HCT116 (cell line): ENCODE measurements at regions not wholly inside any gene's neighbourhood (a gene's known extent, or its start where the extent isn't known, plus 50 kb on each side); places are given as distances from the start of the nearest gene placed in this dataset.

Source experiments
- ATAC-seq: fragments of 200-7000 bp; cut with Tn5 transposase; 2 replicates; pipeline ENCODE4 v1.9.1; 2020; ENCODE audit warnings: mild to moderate bottlenecking, moderate library complexity
- BruUV-seq: library from RNA; stranded (reverse); fragments of 400-500 nt; replicated peaks from 2 replicates; lab custom pipeline; 2021; lab: Mats Ljungman, UMichigan
- CTCF ChIA-PET: fragments of 300-600 bp; sonication (Branson Sonifier 250); formaldehyde crosslinking; loops from one replicate; lab custom pipeline; 2021; ENCODE audit warnings: antibody characterized with exemption; lab: Charles Lee
- POLR2A ChIA-PET: fragments of 300-600, 350-600 bp; sonication (Branson Sonifier 250); formaldehyde crosslinking; loops from one replicate; lab custom pipeline; 2021; ENCODE audit warnings: antibody characterized with exemption; lab: Charles Lee
- RAD21 ChIA-PET, 2 experiments: fragments of 300-600 bp; sonication (Branson Sonifier 250); formaldehyde crosslinking; loops; one replicate each; lab custom pipeline; 2023; ENCODE audit warnings: low total read pairs in 2 of 2; ENCODE audit not compliant: uncharacterized antibody in 2 of 2, unreplicated experiment in 2 of 2, low non-redundant PET in 1 of 2; lab: Charles Lee
- DNase-seq: peaks from one replicate; pipeline ENCODE4 v3.0.0-alpha.2; 2010; ENCODE audit warnings: low read depth, low spot score
- H2AFZ ChIP-seq: fragments of 200-600 bp; shearing (Covaris generic), sonication (generic); 2 replicates; pipeline ENCODE4 v1.6.1; 2017; ENCODE audit warnings: low read depth, mixed run types, mixed read lengths, antibody characterized with exemption, low read length; ENCODE audit not compliant: poor library complexity, severe bottlenecking
- H3K27ac ChIP-seq: 2 replicates; pipeline ENCODE4 v1.5.1; 2012; ENCODE audit warnings: low read depth, low read length
- H3K27me3 ChIP-seq: fragments of 200-600 bp; sonication (generic); 2 replicates; pipeline ENCODE4 v1.6.1; 2016; ENCODE audit warnings: mixed run types, low read length, mixed read lengths; ENCODE audit not compliant: insufficient read depth
- H3K36me3 ChIP-seq, 2 experiments: fragments of 200-500 bp in 1 of 2; fragments of 200-600 bp in 1 of 2; sonication (Bioruptor generic) in 1 of 2; sonication (generic) in 1 of 2; 2 replicates each; pipeline versions ENCODE4 v1.5.1 to v1.6.1; 2014 to 2016; ENCODE audit warnings: low read length in 2 of 2, inconsistent platforms in 1 of 2, mixed read lengths in 1 of 2, mixed run types in 1 of 2; ENCODE audit not compliant: insufficient read depth in 2 of 2, control insufficient read depth in 1 of 2
- H3K4me1 ChIP-seq, 2 experiments: fragments of 200-600 bp in 1 of 2; sonication (generic) in 1 of 2; 2 replicates each; pipeline versions ENCODE4 v1.5.1 to v1.6.1; 2012 to 2017; ENCODE audit warnings: low read length in 2 of 2, inconsistent platforms in 1 of 2, mild to moderate bottlenecking in 1 of 2, mixed read lengths in 1 of 2, mixed run types in 1 of 2, moderate library complexity in 1 of 2; ENCODE audit not compliant: insufficient read depth in 2 of 2, control insufficient read depth in 1 of 2
- H3K4me2 ChIP-seq: fragments of 200-600 bp; sonication (generic); 2 replicates; pipeline ENCODE4 v1.6.1; 2017; ENCODE audit warnings: mixed run types, low read length, mixed read lengths
- H3K4me3 ChIP-seq, 2 experiments: fragments of 200-600 bp in 1 of 2; sonication (generic) in 1 of 2; replicated peaks in 1 of 2; 2 replicates each; pipeline ENCODE4 v1.5.1; 2011 to 2016; ENCODE audit warnings: low read length in 2 of 2, control low read depth in 1 of 2, low read depth in 1 of 2, mild to moderate bottlenecking in 1 of 2, mixed read lengths in 1 of 2, mixed run types in 1 of 2
- H3K79me2 ChIP-seq: fragments of 200-600 bp; sonication (generic); 2 replicates; pipeline ENCODE4 v1.6.1; 2017; ENCODE audit warnings: mild to moderate bottlenecking, mixed run types, low read length, moderate library complexity, mixed read lengths; ENCODE audit not compliant: insufficient read depth
- H3K9ac ChIP-seq: fragments of 200-600 bp; sonication (generic); 2 replicates; pipeline ENCODE4 v1.6.1; 2016; ENCODE audit warnings: low read length, mixed read lengths
- H3K9me2 ChIP-seq: fragments of 200-600 bp; sonication (generic), shearing (Covaris generic); 2 replicates; pipeline ENCODE4 v1.6.1; 2017; ENCODE audit warnings: mixed run types, mild to moderate bottlenecking, moderate library complexity; ENCODE audit not compliant: insufficient read depth
- H3K9me3 ChIP-seq, 2 experiments: fragments of 200-500 bp in 1 of 2; fragments of 200-600 bp in 1 of 2; sonication (Bioruptor generic) in 1 of 2; sonication (generic) in 1 of 2; 2 replicates each; pipeline ENCODE4 v1.6.1; 2014 to 2017; ENCODE audit warnings: low read length in 2 of 2, mixed read lengths in 2 of 2, inconsistent platforms in 1 of 2, low read depth in 1 of 2, mild to moderate bottlenecking in 1 of 2, mixed run types in 1 of 2, moderate library complexity in 1 of 2; ENCODE audit not compliant: control insufficient read depth in 1 of 2, insufficient read depth in 1 of 2
- H4K20me1 ChIP-seq: fragments of 200-600 bp; sonication (generic), shearing (Covaris generic); 2 replicates; pipeline ENCODE4 v1.6.1; 2017; ENCODE audit warnings: mixed run types, mild to moderate bottlenecking, moderate library complexity; ENCODE audit not compliant: insufficient read depth
- ATF3 ChIP-seq: IDR thresholded peaks from 2 replicates; pipeline ENCODE4 v1.6.1; 2012
- CBX3 ChIP-seq: IDR thresholded peaks from 2 replicates; pipeline ENCODE4 v1.6.1; 2012; ENCODE audit warnings: low read depth
- CEBPB ChIP-seq: IDR thresholded peaks from 2 replicates; pipeline ENCODE4 v1.6.1; 2012; ENCODE audit warnings: low read depth
- CTCF ChIP-seq, 3 experiments: fragments of 200-600 bp in 1 of 3; sonication (generic) in 1 of 3; IDR thresholded peaks in 2 of 3; conservative IDR thresholded peaks in 1 of 3; 2 replicates each; pipeline ENCODE4 v1.5.1; 2012 to 2017; ENCODE audit warnings: low read depth in 2 of 3, low read length in 2 of 3, antibody characterized with exemption in 1 of 3, borderline replicate concordance in 1 of 3, control low read depth in 1 of 3, mild to moderate bottlenecking in 1 of 3, mixed read lengths in 1 of 3, mixed run types in 1 of 3, moderate library complexity in 1 of 3; ENCODE audit not compliant: insufficient read depth in 1 of 3
- EGR1 ChIP-seq: IDR thresholded peaks from 2 replicates; pipeline ENCODE4 v1.6.1; 2012; ENCODE audit warnings: low read depth
- ELF1 ChIP-seq: IDR thresholded peaks from 2 replicates; pipeline ENCODE4 v1.6.1; 2012; ENCODE audit warnings: low read depth, borderline replicate concordance
- EZH2 ChIP-seq: fragments of 200-600 bp; sonication (generic); IDR thresholded peaks from 2 replicates; pipeline ENCODE4 v1.6.1; 2017; ENCODE audit warnings: antibody characterized with exemption, mixed run types
- EZH2phosphoT487 ChIP-seq: fragments of 200-600 bp; IDR thresholded peaks from 2 replicates; pipeline ENCODE4 v1.6.1; 2018; ENCODE audit warnings: antibody characterized with exemption, borderline replicate concordance
- FOSL1 ChIP-seq: IDR thresholded peaks from 2 replicates; pipeline ENCODE4 v1.6.1; 2012; ENCODE audit warnings: low read depth
- JUND ChIP-seq: IDR thresholded peaks from 2 replicates; pipeline ENCODE4 v1.6.1; 2012
- MAX ChIP-seq: IDR thresholded peaks from 2 replicates; pipeline ENCODE4 v1.6.1; 2012
- POLR2AphosphoS5 ChIP-seq: IDR thresholded peaks from 2 replicates; pipeline ENCODE4 v1.6.1; 2011; ENCODE audit warnings: mild to moderate bottlenecking, low read depth, low read length, moderate library complexity
- RAD21 ChIP-seq: IDR thresholded peaks from 2 replicates; pipeline ENCODE4 v1.6.1; 2012; ENCODE audit warnings: low read depth, mild to moderate bottlenecking
- REST ChIP-seq: IDR thresholded peaks from 2 replicates; pipeline ENCODE4 v1.6.1; 2012; ENCODE audit warnings: low read depth
- SIN3A ChIP-seq: IDR thresholded peaks from 2 replicates; pipeline ENCODE4 v1.6.1; 2012; ENCODE audit warnings: low read depth
- SP1 ChIP-seq: IDR thresholded peaks from 2 replicates; pipeline ENCODE4 v1.6.1; 2012; ENCODE audit warnings: low read depth
- SRF ChIP-seq: IDR thresholded peaks from 2 replicates; pipeline ENCODE4 v1.6.1; 2012; ENCODE audit warnings: low read depth
- TCF7L2 ChIP-seq: IDR thresholded peaks from 2 replicates; pipeline ENCODE4 v1.7.0; 2011; ENCODE audit warnings: borderline replicate concordance, inconsistent platforms; ENCODE audit not compliant: insufficient read depth, insufficient read length; ENCODE audit errors: extremely low read depth
- YY1 ChIP-seq: IDR thresholded peaks from 2 replicates; pipeline ENCODE4 v1.6.1; 2011; ENCODE audit warnings: low read length, low read depth, moderate library complexity, mild to moderate bottlenecking; ENCODE audit not compliant: insufficient replicate concordance; ENCODE audit errors: extremely low read depth
- ZBTB33 ChIP-seq: IDR thresholded peaks from 2 replicates; pipeline ENCODE4 v1.6.1; 2011; ENCODE audit warnings: mild to moderate bottlenecking, low read length, moderate library complexity; ENCODE audit not compliant: insufficient replicate concordance; ENCODE audit errors: extremely low read depth
- ZFX ChIP-seq: fragments of 450-650 bp; IDR thresholded peaks from 2 replicates; pipeline ENCODE4 v1.6.1; 2017
- ZNF274 ChIP-seq: fragments of 200-500 bp; sonication (Bioruptor generic); IDR thresholded peaks from 2 replicates; pipeline ENCODE4 v1.6.1; 2014; ENCODE audit warnings: mild to moderate bottlenecking, low read depth, low read length, inconsistent platforms
- intact Hi-C: fragments of 100-400 bp; cut with micrococcal nuclease; formaldehyde crosslinking; loops from 2 replicates; pipeline ENCODE4 v1.10.0; 2022

GRCh38 chr2:53104263-53104662 is 663.3 kb upstream of the CHAC2 start:
- CTCF ChIA-PET: no interaction called here
- H3K9ac ChIP-seq: no peak overlapping the region
- no peak overlapping the region for H3K4me3 ChIP-seq
- H2AFZ ChIP-seq: peak overlapping the region; percentile 95
- POLR2A ChIA-PET: no interaction called here
- H3K4me1 ChIP-seq: peaks cover 4 to 19% of the 10 kb centered on the region in 2 experiments
- H3K27ac ChIP-seq: no peak overlapping the region
- no peaks in the 10 kb centered on the region for H3K79me2 ChIP-seq
- no peaks in the 10 kb centered on the region for H3K36me3 ChIP-seq
- H3K4me2 ChIP-seq: peak overlapping the region; percentile 65
- no peaks in the 10 kb centered on the region for H3K9me3 ChIP-seq
- ATAC-seq: peak; percentile 67
- H3K9me2 ChIP-seq: no peaks in the 10 kb centered on the region
- H3K27me3 ChIP-seq: no peaks in the 10 kb centered on the region
- BruUV-seq: no TSS peak
- DNase-seq: peak; percentile 68
- intact Hi-C loops: no loop called here
- RAD21 ChIA-PET: no interaction called here
- H4K20me1 ChIP-seq: no peaks in the 10 kb centered on the region
- TF ChIP-seq CBX3: peak; percentile 63
- peak; percentile 48; the same call in 1 of the 2 replicates for TF ChIP-seq ATF3
- peak; percentile 25; the same call in 1 of the 2 replicates for TF ChIP-seq POLR2AphosphoS5
- TF ChIP-seq EGR1: no peak
- no peak for TF ChIP-seq EZH2phosphoT487
- no peak for TF ChIP-seq CTCF (IDR thresholded peaks at IDR 0.05 in 2 of 3, conservative IDR thresholded peaks at IDR 0.05 in 1 of 3; ENCODE audit: borderline replicate concordance in 1 of 3, insufficient read depth in 1 of 3, low read depth in 2 of 3, low read length in 2 of 3)
- peak; percentile 32 for TF ChIP-seq FOSL1
- no peak for TF ChIP-seq SIN3A
- no peak for TF ChIP-seq YY1
- TF ChIP-seq ZFX: no peak
- 0 out of 2 replicates have a peak, but pooled peaks have one; percentile 42 for TF ChIP-seq JUND
- no peak for TF ChIP-seq REST
- TF ChIP-seq ZNF274: no peak
- no peak for TF ChIP-seq ELF1
- TF ChIP-seq SP1: peak; percentile 61
- TF ChIP-seq EZH2: no peak
- TF ChIP-seq ZBTB33: no peak
- peak; percentile 40; the same call in 1 of the 2 replicates for TF ChIP-seq MAX
- TF ChIP-seq SRF: 0 out of 2 replicates have a peak, but pooled peaks have one; percentile 36
- TF ChIP-seq CEBPB: peak; percentile 91
- no peak for TF ChIP-seq TCF7L2
- TF ChIP-seq RAD21: no peak
